SHP77 treated with DMSO at 0.1 percent for 48 hours (cell line): ENCODE measurements at regions not wholly inside any gene's neighbourhood (a gene's known extent, or its start where the extent isn't known, plus 50 kb on each side); places are given as distances from the start of the nearest gene placed in this dataset.

ENCODE experiments used
- DNase-seq: peaks from one replicate; lab custom pipeline; 2025; lab: John Stamatoyannopoulos, UW

DNA sequence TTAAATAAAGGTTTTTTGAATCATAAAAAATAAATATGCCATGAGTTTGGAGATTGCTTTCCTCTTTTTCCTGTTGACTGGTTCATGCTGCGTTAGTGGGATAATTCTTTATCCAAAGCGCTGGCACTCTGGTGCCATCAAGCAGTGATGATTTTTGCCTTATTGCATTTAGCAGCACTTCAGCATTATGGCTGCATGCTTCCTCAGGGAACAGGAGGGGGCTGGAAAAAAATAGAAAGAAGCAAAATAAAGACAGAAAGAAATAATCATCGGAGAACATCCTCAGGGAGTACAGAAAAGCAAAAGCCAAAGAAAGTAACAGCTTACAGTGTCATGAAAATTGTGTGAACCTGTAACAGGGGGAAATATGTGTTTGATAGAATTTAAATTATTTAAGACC is 1408.2 kb upstream of the PIK3C3 start:
- no peak for DNase-seq

DNA sequence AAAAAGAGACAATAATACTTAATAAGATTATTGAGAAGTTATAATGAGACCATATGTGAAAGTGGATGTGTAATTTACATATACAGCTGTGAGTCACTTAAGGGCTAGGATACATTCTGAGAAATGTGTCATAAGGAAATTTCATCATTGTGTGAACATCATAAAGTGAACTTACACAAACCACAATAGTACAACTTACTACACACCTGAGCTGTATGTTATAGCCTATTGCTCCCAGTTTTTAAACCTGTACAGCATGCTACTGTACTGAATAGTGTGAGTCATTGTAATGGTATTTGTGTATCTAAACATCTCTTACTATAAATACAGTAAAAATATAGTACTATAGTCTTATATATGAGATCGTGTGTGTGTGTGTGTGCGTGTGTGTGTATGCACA is 1420.3 kb upstream of the PIK3C3 start:
- no peak for DNase-seq

DNA sequence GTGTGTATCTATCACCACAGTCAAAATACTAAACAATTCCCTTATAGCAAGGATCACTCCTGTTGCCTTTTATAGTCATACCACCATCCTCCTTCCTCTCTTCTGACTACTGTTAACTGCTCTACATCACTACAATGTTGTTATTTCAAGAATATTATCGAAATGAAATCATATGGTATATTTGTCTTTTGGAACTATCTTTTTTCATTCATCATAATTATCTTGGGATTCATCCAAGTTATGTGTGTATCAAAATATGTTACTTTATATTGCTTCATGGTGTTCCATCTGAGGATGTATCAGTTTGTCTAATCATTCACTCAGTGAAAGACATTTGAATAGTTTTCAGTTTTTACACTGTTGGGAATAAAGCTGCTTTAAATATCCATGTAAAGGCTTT is 1423.0 kb upstream of the PIK3C3 start:
- no peak for DNase-seq

DNA sequence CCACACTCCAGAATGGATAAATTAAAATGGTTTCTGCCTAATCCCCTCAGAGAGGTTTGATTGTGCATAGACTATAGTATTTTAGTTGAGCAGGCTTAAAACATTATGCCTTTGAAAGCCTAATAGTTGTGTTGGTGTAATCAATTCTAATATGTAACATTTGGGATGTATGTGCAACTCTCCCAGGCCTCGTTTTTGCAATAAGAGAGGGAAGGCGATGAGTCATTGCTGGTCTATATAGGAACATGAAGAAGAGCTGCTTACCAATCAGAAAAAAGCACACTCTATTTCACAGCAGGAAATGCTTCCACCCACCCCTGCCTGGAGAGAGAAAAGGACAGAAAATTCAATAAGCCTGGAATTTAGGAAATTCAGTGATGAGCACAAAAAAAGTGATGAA is 1424.0 kb upstream of the PIK3C3 start:
- DNase-seq, result no peak

DNA sequence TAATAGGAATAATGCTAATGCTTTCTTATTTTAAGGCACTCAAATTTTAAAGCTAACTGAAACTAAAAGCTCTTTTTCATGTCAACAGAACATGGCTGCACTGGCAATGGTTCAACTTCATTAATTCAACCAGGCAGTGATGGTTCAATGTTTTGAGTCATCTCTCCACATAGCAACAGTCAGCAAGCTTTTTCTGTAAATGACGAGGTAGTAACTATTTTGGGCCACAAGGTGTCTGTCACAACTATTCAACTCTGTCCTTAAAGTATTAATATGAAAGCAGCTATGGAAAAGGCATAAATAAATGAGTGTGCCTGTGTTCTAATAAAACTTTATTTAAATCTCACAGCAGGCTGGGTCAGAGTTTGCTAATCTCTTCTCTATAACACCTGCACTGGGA is 1425.6 kb upstream of the PIK3C3 start:
- DNase-seq, result no peak

DNA sequence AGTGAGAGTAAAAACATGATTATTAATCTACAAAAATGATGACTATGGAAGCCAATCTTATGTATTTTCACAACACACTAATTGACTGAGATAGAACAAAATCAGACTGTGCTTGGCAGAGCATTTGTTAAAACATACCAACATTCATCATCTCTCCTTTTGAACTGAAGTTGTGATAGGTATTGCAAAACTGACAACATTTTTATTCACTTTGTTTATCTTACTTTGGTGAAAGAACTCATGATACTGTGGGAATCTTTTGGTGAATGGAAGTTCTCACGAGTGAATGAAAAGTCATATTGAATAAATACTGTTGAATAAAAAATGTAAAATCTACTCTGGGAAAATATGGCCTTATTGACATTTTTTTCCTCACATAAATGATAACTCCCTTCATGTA is 1430.2 kb upstream of the PIK3C3 start:
- no peak for DNase-seq

DNA sequence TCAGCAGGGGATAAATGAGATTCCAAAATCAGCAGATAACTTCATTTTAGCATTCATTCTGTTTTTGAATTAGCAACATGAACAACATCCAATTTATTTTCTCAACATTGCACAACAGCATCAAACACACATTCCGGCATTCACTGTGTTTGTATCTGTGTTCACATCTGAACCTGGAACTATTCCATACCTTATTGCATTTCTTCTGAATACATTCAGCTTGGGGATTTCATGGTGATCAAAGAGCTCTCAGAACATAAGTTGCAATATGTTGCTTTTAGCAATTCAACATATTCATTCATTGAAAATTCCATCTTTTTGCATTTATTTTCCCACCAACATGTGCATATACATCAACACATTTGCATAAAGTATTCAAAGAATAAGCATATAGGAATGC is 1431.7 kb upstream of the PIK3C3 start:
- DNase-seq, result no peak

DNA sequence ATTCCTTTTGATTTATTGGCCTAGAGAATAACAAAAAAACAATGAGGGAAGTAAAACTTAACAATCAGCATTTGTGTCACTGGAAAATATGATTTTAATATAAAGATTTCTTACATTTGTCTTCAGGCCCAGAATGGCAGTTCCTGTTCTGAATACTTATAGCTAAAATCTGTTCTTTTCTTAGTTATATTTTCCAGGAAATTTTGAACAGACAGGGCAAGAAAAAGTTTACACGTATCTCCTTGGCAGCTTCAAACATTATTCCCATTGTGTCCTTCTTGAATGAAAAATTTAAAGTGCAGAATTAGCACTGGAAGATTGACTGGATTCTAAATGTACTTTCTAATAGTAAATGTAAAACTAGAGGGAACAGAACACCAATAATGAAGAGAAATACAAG is 1454.0 kb upstream of the PIK3C3 start:
- no peak for DNase-seq

DNA sequence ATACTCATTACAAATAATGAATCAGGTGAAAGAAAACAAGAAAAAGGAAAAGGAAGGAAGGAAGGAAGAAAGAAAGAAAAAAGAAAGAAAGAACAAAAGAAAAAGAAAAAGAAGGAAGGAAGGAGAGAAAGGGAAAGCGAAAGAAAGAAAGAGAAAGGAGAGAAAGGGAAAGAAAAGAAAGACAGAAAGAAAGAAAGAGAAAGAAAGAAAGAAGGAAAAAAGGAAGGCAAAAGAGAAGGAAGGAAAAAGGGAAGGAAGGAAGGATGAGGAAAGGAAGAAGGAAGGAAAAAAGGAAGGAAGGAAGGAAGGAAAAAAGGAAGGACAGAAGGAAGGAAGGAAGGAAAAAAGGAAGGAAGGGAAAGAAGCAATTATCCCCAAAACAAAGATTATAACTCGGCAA is 1460.4 kb upstream of the PIK3C3 start:
- no peak for DNase-seq

DNA sequence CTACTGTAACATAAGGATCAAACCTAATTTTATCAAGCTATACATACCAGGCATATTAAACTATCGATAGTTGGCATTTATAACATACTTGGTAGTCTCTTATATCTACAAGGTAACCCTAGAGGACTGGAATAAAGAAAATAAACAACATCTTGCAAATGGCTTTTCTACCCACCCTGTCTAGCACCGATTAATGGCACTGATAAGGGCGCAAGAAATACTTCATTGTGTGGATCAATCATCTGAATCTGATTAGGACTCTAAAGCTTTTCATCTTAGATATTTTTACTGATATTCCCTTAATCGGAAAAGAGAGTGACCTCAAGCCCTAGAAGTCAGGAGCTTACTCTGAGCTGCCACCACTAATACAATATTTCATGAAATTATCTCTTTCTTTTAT is 1461.7 kb upstream of the PIK3C3 start:
- no peak for DNase-seq

DNA sequence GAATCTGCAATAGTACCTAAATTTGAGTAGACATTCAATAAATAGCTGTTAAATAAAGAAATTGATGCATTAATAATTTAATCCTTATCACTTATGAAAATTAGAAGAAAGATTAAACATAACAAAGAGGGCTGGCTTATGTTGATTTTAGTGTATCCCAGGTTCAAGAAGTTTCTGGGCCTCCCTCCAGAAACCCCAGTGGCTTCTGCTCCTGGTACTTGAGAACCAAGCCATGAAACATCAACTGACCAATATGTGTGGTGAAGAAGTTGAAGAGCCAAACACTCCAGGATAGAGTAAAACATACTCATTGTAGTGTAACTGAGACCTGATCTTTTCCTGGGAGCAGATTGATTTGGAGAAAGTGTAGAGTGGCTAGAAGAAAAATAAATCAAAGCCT is 1465.7 kb upstream of the PIK3C3 start:
- DNase-seq, result no peak

DNA sequence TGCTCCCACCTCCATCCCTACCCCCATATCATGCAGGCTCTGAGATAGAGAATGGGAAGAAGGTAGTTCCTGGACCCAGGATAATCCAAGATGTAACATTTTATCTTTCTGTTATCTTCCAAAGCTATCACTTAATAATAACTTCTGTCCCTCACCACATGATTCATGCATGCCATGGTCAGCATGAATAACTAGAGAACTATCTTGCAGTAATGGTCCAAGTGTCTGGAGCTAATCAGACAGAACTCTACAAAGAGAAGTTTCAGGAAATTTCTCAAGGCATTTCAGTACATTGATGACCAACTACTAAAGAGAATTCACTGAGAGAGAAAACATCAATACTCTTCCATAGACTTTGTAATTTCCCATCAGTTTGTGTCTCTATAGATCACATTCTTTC is 1469.7 kb upstream of the PIK3C3 start:
- DNase-seq, result no peak

DNA sequence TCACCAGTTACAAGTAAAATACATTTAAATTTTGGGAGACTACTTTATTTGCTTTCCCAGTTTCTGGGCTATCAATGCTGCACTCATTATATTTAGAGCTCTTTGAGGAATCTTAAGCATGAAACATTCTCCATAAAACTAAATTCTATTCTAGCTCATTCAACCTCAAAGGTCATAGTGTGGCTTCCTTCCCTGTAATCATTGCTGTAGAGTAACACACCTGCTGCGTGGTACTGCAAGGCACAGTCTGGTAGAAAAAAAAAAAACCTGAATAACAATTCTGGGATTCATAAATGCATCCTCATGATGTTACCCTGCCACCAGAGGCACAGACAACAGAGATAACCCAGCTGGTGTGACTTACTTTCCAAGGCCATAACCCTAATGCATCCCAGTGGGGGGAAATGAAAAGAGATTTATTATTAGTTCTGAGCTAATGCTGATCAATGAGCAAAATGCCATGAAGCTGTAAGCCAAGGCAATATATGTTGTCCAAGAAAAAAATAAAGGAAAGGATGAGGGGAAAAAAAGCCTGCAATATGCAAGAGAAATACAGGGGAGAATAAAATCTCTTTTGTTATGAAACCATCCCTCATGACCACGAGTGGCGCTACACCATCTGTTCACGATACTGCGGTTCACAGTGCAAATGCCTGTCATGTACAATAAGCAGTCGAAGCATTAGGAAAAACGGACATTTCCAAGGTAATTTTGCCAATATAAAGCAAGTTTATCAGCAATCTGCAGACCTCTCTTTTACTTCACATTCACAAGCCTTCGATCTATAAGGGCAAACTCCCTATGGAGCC is 1481.6 kb upstream of the PIK3C3 start:
- no peak for DNase-seq

DNA sequence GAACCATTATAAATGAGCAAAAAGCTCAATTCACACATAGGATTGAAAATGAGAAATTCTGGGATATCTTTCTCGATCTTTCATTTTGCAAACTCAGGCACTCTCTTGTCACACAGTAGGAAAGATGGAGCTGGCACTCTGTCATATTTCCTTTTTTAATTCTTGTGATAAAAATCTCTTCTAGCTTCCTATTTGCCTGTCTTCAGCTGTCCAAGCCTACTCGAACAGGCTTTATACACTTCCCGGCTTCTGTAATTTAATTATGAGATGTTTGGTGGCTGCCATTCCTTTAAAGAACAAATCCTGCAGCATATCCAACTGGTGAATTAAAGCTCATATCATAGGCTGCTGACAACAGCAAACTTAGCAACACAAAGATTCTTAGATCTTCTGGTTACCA is 1484.3 kb upstream of the PIK3C3 start:
- no peak for DNase-seq

DNA sequence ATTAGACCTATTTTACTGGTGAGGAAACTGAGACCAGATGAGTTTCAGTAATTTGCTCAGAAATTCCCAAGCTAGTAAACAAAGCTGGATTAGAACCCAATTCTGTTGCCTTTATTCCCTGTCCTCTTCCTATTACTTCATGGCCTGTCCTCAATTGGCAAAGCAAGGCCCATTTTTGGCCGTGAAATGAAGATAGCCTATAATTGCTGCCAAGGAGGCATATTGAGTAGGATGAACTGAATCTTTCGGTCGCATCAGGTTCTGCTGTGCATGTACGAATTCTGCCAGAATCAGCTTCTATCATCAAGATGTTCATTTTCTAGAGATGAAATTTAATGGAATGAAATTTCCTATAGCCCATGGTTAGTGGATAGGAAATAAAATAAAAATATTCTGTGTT is 1485.2 kb upstream of the PIK3C3 start:
- DNase-seq, result no peak

DNA sequence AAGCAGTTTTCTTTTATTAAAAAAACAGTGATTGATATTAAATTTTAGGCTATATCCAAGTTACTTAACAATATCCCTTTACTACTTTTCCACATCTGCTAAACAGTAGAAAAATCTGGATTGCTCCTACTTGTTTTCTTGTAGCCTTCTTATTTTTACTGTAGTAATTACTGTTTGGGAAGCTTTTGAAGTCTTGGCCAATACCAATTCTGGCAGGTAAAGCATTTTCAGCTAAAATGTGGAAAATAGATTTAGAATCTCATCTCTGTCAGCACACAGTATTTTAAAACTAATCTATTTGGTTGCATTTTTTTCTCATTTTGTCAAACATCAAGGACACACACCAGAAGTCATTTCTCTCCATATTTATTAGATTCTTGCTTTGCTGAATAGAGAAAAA is 1485.7 kb upstream of the PIK3C3 start:
- no peak for DNase-seq

DNA sequence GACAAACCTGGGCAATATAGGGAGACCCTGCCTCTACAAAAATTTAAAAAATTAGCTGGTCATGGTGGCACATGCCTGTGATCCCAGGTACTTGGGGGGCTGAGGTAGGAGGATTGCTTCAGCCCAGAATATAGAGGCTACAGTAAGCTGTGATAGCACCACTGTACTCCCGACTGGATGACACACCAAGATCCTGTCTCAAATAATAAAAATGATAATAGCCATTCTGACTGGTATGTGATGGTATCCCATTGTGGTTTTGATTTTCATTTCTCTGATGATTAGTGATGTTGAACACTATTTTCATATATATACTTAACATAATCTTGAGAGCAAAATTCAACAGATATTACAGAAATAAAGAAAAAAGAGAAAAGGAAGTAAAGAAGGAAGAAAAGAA is 1491.0 kb upstream of the PIK3C3 start:
- no peak for DNase-seq

DNA sequence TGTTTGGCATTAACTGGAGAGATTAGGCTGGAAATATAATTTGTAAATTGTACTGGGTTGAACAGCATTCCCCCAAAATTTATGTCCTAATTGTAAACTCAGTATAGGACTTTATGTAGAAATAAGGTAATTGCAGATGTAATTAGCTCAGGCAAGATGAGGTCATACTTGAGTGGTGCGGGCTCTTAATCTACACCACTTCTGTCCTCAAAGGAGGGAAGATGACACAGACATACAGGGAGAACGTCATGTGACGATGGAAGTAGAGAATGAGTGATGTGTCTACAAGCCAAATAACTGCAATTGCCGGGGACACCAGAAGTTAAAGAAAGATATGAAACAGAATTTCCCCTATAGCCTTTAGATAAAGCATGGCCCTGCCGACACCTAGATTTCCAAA is 1501.1 kb upstream of the PIK3C3 start:
- DNase-seq, result no peak

DNA sequence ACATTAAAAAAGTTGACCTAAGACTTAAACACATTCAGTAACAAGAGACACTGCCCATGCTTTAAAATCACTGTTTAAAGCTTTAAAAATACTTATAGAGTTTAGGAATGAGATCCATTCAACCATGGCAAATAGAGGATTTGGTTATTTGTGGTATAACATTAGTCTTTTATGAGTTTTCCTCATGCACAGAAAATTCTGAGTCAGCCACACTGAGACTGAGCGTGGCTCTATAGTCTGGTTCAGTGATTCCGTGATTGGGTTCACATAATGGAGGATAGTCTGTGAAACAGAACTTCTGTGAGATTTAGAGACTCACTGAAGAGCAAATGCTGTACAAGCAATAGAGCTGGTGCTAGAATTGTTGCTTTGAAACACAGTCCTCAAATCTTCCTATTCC is 1502.4 kb upstream of the PIK3C3 start:
- DNase-seq, result no peak

DNA sequence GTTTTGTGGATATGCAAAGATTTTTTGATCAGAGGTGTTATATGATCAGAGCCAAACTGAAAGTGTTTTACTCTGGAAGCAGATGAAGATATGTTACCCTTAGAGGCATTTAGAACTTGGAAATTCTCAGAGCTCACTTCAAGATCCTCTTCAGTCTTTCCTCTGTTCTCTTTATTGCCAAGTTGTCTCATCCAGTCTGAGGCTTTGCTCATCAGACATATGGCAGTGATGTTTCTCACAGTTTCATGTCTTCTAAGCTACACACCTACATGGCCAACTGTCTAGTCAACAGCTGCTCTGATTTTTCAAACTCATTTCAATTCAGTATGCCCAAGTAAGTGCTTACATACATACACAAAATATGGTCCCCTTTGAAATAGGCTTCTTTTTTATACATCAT is 1504.3 kb upstream of the PIK3C3 start:
- no peak for DNase-seq

DNA sequence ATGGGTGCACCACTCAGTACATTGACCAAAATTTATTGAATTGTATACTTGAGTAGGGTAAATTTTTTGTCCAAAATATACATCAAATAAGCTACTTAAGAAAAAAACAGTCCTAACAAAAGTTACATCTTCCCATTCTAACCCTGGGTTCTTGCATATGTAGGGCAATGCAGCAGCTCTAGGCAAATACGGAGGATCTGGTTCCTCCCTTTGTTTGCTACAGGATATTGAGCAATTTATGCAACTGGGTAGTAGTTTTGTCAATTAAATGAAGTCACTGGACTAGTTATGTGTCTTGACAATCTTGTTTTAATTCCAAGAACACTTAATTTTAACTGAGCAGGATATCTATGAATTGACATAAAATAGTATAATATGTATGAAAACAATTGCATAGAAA is 1507.2 kb upstream of the PIK3C3 start:
- DNase-seq, result no peak

DNA sequence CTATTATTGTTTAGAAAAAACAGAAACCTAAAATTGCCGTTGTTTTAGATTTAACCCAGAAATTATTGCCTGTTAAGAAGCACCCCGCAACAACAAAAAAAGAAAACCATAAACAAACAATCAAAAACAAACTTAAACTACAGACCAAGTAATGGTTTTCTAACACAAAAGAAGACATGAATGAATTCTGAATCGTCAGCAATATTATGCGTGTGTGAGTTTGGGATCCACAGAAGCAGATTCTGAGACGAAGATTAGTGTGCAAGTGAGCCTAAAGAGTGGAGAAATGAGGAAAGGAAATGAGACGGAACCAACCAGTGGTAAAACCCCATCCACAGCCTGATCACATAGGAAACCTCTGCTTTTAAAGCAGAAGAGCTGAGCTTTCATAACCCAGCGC is 1514.9 kb upstream of the PIK3C3 start:
- DNase-seq, result no peak

DNA sequence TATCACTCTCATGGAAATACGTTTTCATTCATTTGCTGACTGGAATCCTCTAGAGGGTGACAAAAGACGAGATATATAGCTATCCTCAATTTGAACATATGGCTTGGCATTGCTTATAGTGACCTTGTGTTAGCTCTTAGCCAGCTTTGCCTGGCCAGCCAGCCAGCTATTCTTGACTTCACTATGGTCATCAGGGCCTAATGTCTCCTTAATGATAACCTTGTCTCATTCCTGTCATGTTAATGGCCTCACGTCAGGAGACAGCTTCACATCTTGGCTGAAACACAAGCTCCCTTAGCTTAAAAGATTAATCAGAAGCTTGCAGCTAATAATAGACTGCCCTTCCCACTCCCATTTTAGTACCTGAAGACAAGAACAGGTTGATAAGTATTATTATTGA is 1517.5 kb upstream of the PIK3C3 start:
- no peak for DNase-seq
